Fibroblast of peridontal ligament (primary cell): ENCODE measurements at regions not wholly inside any gene's neighbourhood (a gene's known extent, or its start where the extent isn't known, plus 50 kb on each side); places are given as distances from the start of the nearest gene placed in this dataset.

ENCODE experiments used
- DNase-seq: peaks from one replicate; pipeline ENCODE4 v3.0.0-alpha.2; 2010; ENCODE audit errors: extremely low read depth

DNA sequence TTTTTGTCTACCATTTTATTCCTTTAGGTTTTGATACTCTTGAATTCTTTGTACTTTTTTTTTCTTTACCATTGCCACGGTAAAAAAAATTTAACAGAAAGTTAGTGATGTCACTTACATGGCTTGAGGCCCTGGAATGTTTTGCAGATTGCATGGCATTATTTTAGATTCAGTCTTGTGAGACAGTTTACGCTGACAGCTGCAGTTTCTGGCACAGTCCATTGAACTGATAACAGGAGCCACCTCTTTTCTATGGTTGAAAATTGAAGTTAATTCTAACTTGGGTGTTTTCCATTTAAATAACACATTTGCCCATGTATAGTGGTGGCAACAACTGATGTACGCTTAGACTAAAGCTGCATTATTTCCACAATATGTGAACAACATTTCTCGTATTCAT, 1028.5 kb downstream of the CDH18 start:
- DNase-seq, result no peak

DNA sequence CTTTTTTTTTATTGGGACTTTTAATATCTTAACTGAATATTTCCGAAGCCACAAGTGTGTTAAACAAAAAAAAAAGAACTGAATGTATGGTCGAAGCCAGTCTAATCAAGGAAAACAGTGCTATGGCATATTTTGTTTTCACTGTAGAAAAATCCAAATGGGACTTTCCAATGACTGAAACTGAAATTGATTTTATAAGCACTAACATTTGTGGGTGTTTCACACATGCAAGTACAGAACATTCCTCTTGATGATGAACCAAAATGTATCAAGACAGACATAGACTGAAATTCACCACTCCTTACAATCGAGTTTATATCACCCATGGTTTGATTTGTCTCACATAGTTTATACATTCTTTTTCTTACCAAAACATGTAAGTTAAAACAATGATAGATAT, 1026.8 kb downstream of the CDH18 start:
- DNase-seq, result no peak

DNA sequence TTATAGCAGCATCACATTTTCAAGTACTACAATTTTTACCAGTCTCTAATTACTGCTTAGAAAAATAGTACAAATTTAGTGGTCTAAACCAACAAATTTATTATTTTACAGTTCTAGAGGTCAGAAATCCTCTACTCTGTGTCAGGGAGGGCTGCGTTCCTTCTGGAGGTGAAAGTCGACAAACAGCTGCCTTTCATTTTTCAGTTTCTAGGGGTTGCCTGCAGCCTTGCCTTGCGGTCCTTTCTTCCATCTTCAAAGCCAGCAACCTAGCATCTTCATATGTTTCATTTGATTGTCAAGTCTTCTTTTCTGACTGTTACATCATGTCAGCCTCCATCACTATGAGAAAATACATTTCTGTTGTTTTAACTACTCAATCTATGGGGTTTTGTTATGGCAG, 1022.1 kb downstream of the CDH18 start:
- no peak for DNase-seq

DNA sequence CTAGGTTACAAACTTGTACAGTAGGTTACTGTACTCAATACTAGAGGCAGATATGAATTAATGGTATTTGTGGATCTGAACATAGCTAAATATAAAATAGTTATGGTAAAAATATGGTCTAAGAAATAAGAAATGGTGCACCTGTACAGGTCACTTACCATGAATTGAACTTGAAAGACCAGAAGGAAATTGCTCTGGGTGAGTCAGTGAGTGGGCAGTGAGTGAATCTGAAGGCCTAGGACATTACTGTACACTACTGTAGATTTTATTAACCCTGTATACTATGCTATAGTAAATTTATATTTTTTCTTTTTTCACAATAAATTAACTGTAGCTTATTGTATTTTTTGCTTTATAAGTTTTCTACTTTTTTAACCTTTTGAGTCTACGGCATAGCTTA, 1020.4 kb downstream of the CDH18 start:
- DNase-seq, result no peak

DNA sequence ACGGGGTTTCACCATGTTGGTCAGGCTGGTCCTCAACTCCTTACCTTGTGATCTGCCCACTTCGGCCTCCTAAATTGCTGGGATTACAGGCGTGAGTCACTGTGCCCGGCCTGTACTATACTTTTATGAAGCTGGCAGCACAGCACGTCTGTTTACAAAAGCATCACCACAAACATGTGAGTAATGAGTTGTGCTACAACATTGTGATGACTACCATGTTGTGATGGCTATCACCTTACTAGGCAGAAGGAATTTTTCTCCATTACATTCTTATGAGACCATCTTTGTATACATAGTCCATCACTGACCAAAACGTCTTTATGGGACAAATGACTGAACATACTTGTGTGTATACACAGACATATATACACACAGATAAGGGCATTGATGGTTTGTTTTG, 1019.0 kb downstream of the CDH18 start:
- no peak for DNase-seq

DNA sequence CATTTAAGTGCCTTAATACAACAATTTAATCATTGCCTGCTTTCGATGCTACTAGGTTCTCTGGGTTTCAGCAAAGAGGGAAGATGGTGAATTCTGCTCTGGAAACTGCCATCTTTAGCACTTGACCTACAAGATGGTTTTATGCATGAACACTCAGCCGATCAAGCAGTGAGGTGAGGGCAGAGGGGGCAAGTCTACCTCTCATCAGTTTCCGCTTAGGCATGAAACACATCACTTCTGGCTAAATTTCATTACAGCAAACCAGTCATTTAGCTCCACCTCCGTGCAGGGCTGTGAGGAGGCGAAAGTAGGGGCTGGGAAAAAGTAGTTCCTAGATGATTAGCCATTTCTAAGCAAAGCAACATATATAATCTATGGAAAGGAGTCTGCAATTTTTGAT, 1018.0 kb downstream of the CDH18 start:
- DNase-seq, result no peak

DNA sequence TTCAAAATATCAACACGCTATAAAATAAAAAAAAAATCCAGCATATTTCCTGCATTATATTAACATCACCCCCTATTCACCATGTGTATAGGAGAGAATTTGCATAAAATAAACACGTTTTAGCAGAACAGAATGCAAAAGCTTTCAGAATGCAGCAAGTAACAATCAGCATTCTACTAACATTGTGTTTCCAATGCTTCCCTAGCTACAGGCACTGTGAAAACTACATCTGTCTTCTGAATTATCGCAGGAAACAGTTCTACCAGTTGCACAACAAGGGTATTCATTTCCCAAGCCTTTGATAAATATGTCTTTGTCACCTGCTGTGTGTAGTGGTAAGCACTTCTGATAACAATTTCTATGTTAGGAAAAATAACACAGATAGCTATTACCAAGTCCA, 1015.8 kb downstream of the CDH18 start:
- no peak for DNase-seq

DNA sequence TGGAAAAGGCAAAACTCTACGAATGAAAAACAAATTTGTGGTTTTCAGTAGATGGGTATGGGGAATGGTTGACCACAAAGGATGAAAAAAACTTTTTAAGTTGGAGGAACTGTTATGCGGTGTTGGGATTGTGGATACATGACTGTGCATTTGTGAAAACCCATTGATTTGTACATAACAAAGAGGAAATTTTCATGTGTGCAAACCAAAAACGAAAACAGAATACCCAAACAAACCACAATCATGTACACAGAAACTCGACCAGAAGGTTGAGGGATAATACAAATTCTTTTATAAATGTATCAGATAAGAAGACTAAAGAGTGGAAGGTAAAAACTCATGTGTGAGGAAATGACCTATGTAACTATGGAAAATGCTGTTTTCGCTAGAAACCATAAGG, 1012.4 kb downstream of the CDH18 start:
- DNase-seq, result no peak

DNA sequence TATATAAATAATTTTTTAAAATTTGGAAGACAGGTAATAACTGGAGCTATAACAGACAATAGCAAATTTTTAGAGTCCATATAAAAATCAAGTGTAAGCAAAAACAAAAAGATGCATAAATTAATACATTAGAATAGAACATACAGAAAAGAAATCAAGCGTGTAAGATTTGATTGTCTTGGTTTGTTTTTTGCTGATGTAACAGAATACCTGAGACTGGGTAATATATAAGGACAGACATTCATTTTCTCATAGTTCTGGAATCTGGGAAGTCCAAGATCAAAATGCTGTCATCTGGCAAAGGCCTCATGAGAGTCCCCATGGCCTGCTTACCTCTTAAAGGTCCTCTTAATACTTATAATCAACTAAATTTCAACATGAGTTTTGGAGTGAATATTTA, 1010.1 kb downstream of the CDH18 start:
- no peak for DNase-seq

DNA sequence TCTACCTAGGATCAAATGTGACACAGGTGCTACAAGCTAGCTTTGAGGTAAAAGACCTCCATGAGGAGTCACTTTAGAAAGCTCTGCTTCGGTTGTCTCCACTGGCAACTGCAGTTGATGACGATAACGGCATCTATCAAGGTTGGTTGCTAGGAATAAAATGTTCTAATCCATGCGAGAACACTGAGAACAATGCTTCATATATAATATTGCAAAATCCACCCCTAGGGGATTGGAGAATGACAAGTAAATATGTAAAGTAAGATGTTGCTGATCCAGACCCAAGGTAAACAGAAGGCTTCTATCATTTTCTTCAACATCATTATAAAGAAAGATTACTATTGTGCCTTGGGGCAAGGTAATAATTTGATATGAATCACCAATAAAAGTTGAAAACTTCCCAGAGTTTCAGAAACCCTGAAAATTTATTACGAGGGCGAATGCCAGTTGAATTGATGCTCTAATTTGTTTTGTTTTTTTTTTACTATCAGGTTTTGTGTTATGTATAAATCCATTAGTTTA, 1003.4 kb downstream of the CDH18 start:
- no peak for DNase-seq

DNA sequence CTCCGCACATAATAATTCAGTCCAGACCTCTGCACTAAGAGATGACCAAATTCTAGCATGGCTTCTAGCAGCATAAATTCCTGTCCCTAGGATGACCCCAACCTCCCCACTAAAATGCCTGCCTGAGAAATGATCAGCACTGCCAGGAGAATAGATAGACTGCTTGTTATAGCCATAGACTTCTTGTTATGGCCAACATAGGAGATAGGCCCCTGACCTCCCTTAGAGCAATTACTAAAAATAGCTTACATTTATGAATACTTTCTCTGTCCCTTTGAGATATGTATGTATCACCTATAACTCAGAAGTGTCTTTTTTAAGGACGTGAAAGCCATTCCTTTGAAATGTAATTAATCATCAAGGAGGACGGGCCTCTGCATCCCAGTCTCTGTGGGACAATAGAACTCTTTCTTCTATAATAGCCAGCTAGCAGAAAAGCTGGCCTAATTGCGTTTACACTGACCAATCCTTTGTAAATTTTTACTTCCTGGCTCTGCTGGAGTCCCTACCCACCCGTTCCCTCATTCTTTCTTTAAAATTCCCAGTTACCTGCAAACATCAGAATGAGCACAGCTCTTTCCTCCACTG, 1002.7 kb downstream of the CDH18 start:
- DNase-seq, result no peak

DNA sequence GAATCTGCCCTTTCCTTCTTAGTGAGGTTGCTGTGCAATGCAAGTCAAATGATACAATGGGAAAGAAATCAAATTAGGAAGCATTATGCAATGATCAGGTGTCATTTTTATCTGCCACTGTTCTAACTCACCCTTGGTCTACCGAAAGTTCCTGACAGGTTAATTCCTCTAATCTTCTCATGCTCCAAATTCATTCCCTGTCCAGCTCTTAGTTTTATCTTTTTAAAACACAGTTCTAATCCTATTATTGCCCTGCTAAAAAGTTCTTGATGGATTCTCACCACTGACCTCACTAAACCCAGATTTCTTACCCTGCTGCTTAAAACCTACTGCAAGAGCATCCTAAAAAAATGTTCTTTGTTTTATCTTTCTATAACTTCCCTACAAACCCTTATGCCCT, 1000.9 kb downstream of the CDH18 start:
- no peak for DNase-seq

DNA sequence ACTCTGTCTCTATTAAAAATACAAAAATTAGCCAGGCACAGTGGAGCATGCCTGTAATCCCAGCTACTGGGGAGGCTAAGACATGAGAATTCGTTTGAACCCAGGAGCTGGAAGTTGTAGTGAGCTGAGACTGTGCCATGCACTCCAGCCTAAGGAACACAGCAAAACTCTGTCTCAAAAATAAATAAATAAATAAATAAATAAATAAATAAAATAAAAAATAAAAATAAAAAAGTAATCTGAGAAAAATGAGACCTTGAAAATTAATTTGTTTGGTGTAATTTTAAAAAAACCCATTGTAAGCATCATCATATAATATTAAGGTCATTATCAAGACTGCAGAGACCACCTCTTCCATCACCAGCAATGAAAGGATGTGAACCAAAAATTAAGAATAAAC, 997.1 kb downstream of the CDH18 start:
- no peak for DNase-seq

DNA sequence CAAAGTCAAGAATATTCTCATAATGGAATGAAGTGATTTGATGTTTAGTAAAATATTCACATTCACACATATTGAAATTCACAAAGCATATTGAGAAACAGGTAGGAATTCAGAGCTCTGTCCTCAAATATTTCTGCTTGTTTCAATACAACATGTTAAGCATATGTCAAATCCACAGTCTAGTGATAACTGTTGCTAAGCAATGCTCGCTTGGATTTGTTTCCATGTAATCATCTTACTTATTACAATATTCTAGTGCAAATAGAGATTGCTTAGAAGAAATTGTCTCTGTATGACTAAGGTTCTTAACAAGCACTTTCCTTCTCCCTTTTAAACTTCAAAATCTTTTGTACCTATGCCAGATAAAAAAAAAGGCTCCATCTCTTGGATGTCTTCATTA, 995.7 kb downstream of the CDH18 start:
- DNase-seq, result no peak

DNA sequence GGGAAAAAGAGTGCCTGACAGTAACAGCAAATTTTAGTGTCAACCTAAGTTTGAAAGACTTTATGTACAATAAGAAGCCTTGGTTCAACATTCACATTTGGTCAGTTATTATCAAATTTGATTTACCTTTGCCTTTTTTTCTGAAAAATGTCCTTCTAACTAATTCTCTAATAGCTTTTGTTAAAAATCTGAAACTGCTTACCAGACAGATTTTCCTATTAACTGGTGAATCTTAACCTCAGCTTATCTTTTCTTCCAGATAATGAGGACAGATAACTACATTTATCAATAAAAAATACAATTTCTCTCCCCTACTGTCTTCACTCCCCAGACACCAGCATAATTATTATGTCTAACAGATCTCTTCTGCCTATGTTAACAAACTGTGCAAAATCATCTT, 988.5 kb downstream of the CDH18 start:
- no peak for DNase-seq

DNA sequence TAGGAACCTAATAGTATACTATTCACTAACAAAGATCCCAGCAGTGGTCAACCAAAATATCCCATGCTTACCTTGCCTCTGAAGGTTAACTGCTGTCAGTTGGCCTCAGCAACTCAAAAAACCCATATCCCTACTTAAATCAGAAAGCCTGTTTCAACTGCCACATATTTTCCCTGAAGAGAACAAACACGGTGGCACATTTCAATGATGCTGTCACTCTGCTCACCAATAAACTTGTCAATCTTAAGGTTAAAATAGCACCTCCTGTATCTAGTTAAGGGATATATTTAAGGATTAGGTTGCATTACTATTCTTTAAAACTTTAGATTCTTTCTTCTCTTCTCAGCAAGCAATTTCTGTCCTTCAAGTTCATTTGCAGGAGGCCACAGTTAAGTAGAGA, 986.9 kb downstream of the CDH18 start:
- no peak for DNase-seq

DNA sequence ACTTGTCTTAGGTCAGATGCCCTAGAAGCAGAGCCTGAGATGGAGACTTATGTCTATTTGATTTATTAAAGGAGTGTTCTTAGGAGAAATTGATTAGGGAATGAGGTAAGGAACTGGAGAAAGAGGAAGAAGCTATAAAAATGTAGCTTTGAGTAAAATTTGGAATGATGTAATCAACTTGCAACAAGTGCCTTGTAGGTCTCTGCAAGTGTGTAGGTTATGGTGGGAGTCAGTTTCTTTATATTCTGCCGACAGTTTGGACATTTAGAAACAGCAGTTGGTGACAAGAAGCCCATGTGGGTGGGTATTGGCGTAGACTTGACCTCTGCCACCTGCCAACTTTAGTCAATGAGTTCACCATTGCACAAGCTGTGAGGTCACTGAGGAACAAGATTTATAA, 986.5 kb downstream of the CDH18 start:
- no peak for DNase-seq

DNA sequence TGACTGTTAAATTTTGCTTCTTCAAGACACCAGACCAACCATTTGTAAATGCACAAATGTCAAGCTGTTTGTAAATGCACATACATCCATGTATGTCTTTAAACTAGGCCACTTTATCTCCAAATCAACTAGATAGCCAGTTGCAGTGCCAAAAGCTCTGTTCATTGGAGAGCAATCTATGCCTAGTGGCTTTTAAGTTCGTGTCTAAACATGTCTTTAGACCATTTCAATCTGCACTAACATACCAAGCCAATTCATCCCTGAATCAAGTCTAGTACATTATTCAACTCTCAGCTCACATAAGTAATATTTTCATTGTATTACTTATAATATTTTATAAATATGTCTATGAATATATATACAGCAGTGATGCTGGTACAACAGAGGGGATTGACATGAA, 985.9 kb downstream of the CDH18 start:
- no peak for DNase-seq

DNA sequence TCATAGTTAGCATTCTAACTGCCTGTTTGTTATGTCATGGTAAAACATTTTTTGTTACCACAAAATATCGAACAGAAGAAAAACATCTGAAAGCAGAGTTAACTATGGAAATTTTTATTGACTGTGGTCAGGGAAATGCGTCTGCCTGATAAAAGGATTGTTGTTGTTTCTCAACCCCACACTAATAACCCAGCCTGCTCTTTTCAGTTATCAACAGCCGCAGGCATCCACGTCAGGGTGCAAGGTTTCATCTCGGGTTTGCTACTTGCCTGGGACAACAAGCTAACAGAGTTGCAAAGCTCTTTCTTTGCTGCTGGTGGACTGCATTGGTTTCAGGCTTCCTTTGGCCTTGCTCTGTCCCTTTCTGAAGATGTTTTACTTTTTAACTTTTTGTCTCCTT, 969.2 kb downstream of the CDH18 start:
- no peak for DNase-seq

DNA sequence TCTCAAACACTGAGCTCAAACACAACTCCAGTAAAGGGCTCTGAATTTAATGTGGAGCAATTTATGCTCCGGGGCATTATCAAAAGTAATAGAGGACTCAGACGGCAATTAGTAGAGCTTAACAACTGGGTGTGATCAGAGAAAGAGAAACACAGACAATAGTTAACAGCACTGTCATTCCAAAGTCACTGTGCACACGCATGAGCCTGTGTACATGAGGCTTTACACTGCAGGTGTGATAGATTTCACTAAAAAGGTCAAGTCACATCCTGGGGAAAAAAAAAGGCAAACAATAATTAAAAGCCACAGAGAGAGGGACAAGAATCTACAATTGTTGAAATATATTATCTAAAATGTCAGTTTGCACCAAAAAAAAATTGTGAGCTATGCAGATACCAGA, 956.5 kb downstream of the CDH18 start:
- DNase-seq, result no peak

DNA sequence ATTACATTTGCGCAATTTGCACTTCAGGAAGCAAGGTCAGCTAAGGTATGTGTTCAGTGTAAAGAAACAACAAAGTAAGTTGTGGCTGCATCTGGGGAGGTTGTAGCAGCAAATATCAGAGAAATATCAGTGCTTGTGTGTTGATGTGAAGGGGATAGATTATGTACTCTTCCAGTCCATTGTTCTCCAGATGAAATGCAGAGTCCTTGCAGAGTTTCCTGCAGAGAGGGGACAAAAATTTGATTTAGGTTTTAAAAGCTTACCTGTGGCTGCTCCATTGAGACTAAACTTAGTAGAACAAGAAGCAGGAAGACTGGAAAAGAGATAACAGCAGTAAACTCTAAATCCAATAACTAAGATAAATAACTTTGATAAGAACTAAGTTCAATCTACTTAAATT, 952.2 kb downstream of the CDH18 start:
- DNase-seq, result no peak

DNA sequence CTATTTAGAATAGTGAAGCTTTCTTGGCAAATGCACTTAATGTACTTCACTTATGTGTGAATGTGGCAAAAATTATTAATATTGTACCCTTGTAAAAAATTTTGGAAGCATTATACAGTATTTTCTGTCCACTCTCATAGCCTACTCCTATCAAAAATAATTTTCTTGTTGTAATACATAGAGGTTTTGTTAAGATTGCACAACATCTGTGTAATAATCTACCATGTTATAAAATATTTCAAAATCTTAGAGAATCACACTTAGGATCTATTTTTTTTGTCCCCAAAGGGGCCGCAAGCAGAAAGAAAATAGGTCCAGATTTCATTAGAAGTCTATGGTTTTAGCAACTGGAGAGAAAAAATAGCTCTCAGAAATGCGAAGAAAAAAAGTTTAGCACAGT, 945.9 kb downstream of the CDH18 start:
- no peak for DNase-seq

DNA sequence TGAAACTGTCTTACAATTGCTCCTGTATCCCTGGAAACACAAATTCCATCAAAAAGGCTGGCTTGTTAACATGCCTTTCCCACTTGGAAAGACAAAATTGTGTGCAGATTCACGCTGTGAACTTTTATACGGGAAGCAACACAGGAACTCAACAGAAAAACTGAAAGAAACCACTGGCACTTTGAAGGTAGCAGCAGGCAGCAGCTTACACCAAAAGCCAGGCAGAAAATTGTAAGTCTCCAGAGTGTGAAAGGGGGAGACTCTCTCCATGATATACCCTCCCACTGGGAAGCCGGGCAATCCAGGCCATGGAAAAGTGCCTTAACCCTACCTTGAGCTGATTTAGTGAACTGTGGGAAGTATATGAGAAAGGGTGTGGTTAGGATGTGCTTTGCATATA, 943.7 kb downstream of the CDH18 start:
- DNase-seq, result no peak

DNA sequence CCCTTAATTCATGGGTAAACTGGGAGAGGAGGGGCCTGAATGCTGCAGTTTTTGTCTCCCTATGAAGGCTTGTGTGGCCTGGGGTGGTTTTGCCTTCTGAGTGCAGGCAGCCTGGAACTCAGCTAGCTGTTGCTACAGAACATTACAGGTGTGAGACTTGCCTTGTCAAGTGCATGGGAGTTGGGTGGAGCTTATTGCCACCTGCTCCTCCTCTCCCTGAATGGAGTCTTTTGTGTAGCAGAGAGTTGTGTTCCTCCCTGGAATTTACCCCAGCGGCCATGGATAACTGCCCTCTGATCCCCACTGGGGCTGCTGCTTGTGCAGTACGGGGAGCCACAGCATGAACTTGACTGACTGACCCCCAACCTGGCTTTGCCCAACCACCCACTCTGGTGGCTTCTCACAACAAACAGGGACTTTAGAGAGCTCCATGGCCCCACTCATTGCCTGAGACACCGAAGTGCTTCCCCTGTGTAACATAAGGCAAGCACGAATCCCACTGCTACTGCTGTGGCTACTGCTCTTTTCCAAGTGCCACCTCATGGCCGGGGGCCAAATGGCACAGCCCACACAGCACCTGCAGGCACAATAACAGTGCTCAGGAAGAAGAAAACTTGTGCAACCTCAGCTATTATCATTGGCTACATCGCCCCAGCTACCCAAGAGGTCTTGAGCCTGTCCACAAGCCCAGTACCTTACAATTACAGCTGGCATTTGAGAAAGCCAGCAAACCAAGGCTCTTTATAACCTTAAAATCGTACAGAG, 942.9 kb downstream of the CDH18 start:
- DNase-seq, result no peak
